Liver (tissue), 3 donors: ENCODE measurements at regions not wholly inside any gene's neighbourhood (a gene's known extent, or its start where the extent isn't known, plus 50 kb on each side); places are given as distances from the start of the nearest gene placed in this dataset.

Experiments used
- EGR1 ChIP-seq, 2 donors: IDR thresholded peaks; 2 replicates each; pipeline ENCODE4 v1.6.1; 2016 to 2018; ENCODE audit warnings: antibody characterized with exemption in 2 of 2, low read depth in 2 of 2
- FOXA1 ChIP-seq: IDR thresholded peaks from 2 replicates; pipeline ENCODE4 v1.6.1; 2016; ENCODE audit warnings: antibody characterized with exemption
- GABPA ChIP-seq, 2 donors: IDR thresholded peaks in 1 of 2; conservative IDR thresholded peaks in 1 of 2; 2 replicates each; pipeline ENCODE4 v1.6.1; 2016; ENCODE audit warnings: antibody characterized with exemption in 2 of 2, mild to moderate bottlenecking in 1 of 2, moderate library complexity in 1 of 2
- JUND ChIP-seq, 2 donors: IDR thresholded peaks; 2 replicates each; pipeline ENCODE4 v1.6.1; 2016; ENCODE audit warnings: antibody characterized with exemption in 2 of 2
- RAD21 ChIP-seq, 2 donors: IDR thresholded peaks; 2 replicates each; pipeline ENCODE4 v1.6.1; 2016; ENCODE audit warnings: antibody characterized with exemption in 2 of 2, mild to moderate bottlenecking in 2 of 2
- SP1 ChIP-seq: IDR thresholded peaks from 2 replicates; pipeline ENCODE4 v1.6.1; 2018; ENCODE audit warnings: antibody characterized with exemption, mild to moderate bottlenecking
- TAF1 ChIP-seq: conservative IDR thresholded peaks from 2 replicates; pipeline ENCODE4 v1.6.1; 2016; ENCODE audit warnings: antibody characterized with exemption, mild to moderate bottlenecking
- YY1 ChIP-seq: IDR thresholded peaks from 2 replicates; pipeline ENCODE4 v1.6.1; 2016; ENCODE audit warnings: antibody characterized with exemption, mild to moderate bottlenecking
- TF ChIP-seq, protein P1 (sequence below): fragments of 150-350 bp; IDR thresholded peaks from 2 replicates; pipeline ENCODE4 v1.5.1; 2017; ENCODE audit warnings: improper control_type of control experiment, low read depth, low read length; ENCODE audit not compliant: missing input control
- TF ChIP-seq, protein P2 (sequence below): IDR thresholded peaks from 2 replicates; pipeline ENCODE4 v1.6.1; 2016; ENCODE audit warnings: antibody characterized with exemption
- TF ChIP-seq, protein P3 (sequence below): IDR thresholded peaks from 2 replicates; pipeline ENCODE4 v1.6.1; 2016; ENCODE audit warnings: antibody characterized with exemption
- TF ChIP-seq, protein P4 (sequence below): IDR thresholded peaks from 2 replicates; pipeline ENCODE4 v1.6.1; 2016; ENCODE audit warnings: antibody characterized with exemption, mild to moderate bottlenecking
- donor health status: healthy.
- donor health status: healthy.

DNA sequence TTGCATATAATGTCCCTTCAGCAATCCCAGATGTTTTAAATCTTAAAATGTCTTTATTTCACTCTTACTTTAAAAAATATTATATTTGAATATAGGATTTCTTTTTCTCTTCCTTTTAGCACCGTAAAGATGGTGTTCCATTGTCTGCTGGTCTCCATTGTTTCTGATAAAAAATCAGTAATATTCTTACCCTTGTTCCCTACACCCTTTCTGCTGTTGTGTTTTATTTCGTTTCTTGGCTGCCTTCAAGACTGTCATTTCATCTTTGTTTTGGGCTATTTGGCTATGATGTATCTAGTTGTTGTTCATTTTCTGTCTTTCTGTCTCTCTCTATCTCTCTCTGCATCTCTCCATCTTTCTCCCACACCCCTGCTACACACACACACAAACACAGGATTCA is 197.9 kb downstream of the IRX2 start:
- TF ChIP-seq YY1: no peak
- TF ChIP-seq TAF1: no peak
- TF ChIP-seq, protein P1, sequence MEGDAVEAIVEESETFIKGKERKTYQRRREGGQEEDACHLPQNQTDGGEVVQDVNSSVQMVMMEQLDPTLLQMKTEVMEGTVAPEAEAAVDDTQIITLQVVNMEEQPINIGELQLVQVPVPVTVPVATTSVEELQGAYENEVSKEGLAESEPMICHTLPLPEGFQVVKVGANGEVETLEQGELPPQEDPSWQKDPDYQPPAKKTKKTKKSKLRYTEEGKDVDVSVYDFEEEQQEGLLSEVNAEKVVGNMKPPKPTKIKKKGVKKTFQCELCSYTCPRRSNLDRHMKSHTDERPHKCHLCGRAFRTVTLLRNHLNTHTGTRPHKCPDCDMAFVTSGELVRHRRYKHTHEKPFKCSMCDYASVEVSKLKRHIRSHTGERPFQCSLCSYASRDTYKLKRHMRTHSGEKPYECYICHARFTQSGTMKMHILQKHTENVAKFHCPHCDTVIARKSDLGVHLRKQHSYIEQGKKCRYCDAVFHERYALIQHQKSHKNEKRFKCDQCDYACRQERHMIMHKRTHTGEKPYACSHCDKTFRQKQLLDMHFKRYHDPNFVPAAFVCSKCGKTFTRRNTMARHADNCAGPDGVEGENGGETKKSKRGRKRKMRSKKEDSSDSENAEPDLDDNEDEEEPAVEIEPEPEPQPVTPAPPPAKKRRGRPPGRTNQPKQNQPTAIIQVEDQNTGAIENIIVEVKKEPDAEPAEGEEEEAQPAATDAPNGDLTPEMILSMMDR: no peak
- TF ChIP-seq, protein P2, sequence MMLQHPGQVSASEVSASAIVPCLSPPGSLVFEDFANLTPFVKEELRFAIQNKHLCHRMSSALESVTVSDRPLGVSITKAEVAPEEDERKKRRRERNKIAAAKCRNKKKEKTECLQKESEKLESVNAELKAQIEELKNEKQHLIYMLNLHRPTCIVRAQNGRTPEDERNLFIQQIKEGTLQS: no peak
- TF ChIP-seq, protein P3, sequence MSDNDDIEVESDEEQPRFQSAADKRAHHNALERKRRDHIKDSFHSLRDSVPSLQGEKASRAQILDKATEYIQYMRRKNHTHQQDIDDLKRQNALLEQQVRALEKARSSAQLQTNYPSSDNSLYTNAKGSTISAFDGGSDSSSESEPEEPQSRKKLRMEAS: no peak
- no peak for TF ChIP-seq SP1
- TF ChIP-seq FOXA1: no peak
- TF ChIP-seq, protein P4, sequence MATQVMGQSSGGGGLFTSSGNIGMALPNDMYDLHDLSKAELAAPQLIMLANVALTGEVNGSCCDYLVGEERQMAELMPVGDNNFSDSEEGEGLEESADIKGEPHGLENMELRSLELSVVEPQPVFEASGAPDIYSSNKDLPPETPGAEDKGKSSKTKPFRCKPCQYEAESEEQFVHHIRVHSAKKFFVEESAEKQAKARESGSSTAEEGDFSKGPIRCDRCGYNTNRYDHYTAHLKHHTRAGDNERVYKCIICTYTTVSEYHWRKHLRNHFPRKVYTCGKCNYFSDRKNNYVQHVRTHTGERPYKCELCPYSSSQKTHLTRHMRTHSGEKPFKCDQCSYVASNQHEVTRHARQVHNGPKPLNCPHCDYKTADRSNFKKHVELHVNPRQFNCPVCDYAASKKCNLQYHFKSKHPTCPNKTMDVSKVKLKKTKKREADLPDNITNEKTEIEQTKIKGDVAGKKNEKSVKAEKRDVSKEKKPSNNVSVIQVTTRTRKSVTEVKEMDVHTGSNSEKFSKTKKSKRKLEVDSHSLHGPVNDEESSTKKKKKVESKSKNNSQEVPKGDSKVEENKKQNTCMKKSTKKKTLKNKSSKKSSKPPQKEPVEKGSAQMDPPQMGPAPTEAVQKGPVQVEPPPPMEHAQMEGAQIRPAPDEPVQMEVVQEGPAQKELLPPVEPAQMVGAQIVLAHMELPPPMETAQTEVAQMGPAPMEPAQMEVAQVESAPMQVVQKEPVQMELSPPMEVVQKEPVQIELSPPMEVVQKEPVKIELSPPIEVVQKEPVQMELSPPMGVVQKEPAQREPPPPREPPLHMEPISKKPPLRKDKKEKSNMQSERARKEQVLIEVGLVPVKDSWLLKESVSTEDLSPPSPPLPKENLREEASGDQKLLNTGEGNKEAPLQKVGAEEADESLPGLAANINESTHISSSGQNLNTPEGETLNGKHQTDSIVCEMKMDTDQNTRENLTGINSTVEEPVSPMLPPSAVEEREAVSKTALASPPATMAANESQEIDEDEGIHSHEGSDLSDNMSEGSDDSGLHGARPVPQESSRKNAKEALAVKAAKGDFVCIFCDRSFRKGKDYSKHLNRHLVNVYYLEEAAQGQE: no peak
- no peak for TF ChIP-seq EGR1 (IDR thresholded peaks at IDR 0.05; ENCODE audit: low read depth in 2 of 2)
- TF ChIP-seq JUND (IDR thresholded peaks at IDR 0.05): no peak
- no peak for TF ChIP-seq GABPA (IDR thresholded peaks at IDR 0.05 in 1 of 2, conservative IDR thresholded peaks at IDR 0.05 in 1 of 2)
- TF ChIP-seq RAD21 (IDR thresholded peaks at IDR 0.05): no peak
